ENCODE measurements at regions not wholly inside any gene's neighbourhood (a gene's known extent, or its start where the extent isn't known, plus 50 kb on each side); places are given as distances from the start of the nearest gene placed in this dataset.
"Not testable (repeated sequence)": the region's sequence is repeated elsewhere in the genome, so short reads cannot be mapped to it uniquely, and the experiment has no call there.

DNA sequence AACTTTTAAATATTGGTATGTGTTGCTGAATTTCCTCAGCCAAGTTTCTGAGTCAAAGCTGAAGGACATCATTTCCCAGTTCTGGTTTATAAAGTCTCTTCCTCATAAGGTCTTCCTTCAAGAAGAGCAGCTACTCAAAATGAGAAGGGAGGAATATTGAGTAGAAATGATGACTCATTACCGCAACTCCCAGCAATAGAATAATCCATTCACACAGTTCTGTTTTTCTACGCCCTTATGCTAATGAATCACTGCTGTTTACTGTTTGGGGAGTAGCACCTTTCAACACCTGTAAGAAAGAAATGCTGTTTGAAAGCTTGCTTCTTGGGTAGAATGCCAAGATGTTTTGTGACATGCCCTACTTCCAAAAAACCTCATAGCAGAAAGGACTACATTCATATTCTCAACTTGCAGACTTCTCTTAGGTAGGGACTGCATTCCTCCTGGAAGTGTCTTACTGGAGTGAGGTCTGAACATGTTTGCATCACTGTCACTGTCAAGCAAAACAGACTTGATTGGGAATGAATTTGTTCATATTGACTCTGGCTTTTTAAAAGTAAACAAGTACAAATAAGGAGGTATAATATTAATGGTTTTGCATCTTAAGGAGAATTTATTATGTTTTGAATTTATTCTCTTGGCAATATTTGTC lies 147.2 kb upstream of the BANK1 start:
- Histone ChIP-seq H3K36me3 (ENCODE audit: low read depth, missing control alignments) (no peaks in the 10 kb centered on the region), H3K4me1 (no peaks in the 10 kb centered on the region), H3K27ac (no peak overlapping the region), H3K4me3 (no peak overlapping the region), H3K27me3 (no peaks in the 10 kb centered on the region), H3K9me3 (no peaks in the 10 kb centered on the region)
- TF ChIP-seq, protein P1, sequence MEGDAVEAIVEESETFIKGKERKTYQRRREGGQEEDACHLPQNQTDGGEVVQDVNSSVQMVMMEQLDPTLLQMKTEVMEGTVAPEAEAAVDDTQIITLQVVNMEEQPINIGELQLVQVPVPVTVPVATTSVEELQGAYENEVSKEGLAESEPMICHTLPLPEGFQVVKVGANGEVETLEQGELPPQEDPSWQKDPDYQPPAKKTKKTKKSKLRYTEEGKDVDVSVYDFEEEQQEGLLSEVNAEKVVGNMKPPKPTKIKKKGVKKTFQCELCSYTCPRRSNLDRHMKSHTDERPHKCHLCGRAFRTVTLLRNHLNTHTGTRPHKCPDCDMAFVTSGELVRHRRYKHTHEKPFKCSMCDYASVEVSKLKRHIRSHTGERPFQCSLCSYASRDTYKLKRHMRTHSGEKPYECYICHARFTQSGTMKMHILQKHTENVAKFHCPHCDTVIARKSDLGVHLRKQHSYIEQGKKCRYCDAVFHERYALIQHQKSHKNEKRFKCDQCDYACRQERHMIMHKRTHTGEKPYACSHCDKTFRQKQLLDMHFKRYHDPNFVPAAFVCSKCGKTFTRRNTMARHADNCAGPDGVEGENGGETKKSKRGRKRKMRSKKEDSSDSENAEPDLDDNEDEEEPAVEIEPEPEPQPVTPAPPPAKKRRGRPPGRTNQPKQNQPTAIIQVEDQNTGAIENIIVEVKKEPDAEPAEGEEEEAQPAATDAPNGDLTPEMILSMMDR (IDR thresholded peaks at IDR 0.05): no peak
- WGBS, 2 donors: 55 to 89% methylated on average over 2 of the region's 2 CpGs
- DNase-seq: no peak
- intact Hi-C loops (cut with DNase I; ENCODE audit: low total_unique reads): no loop called here

DNA sequence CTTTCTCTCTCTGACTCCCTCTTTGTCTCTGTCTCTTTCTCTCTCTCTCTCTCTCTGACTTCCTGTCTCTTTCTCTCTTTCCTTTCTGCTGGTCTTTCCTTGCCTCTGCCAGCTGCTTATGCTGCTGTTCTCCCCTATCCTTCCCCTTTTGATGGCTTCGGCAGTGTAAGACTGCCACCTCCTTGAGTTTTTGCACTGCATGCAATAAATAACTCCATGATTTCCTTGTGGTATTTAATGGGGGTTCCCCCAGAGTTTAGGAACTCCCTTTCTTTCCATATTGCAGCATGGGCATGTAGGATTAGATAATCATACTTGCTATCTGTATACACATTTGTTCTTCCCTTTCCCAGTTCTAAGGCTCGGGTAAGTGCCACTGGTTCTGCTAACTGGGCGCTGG lies 157.8 kb upstream of the BANK1 start:
- H3K9me3 ChIP-seq; H3K4me3 ChIP-seq; H3K4me1 ChIP-seq; intact Hi-C loops (cut with DNase I; ENCODE audit: low total_unique reads); H3K27me3 ChIP-seq; H3K36me3 ChIP-seq (ENCODE audit: low read depth, missing control alignments); DNase-seq; H3K27ac ChIP-seq: not testable (repeated sequence)
- 83 to 89% methylated on average over 3 of the region's 3 CpGs for WGBS, 2 donors

GRCh38 chr4:101630319-101630986 lies 160.1 kb upstream of the BANK1 start:
- no peaks in the 10 kb centered on the region for H3K4me1 ChIP-seq
- 89 to 90% methylated on average over 4 of the region's 4 CpGs for WGBS, 2 donors
- H3K9me3 ChIP-seq: no peaks in the 10 kb centered on the region
- DNase-seq: no peak
- H3K27ac ChIP-seq: no peak overlapping the region
- no peaks in the 10 kb centered on the region for H3K36me3 ChIP-seq (ENCODE audit: low read depth, missing control alignments)
- no peak overlapping the region for H3K4me3 ChIP-seq
- no peaks in the 10 kb centered on the region for H3K27me3 ChIP-seq
- no peak for TF ChIP-seq POLR2A (IDR thresholded peaks at IDR 0.05)
- TF ChIP-seq, protein P1 (IDR thresholded peaks at IDR 0.05): no peak
- intact Hi-C loops (cut with DNase I; ENCODE audit: low total_unique reads): no loop called here

DNA sequence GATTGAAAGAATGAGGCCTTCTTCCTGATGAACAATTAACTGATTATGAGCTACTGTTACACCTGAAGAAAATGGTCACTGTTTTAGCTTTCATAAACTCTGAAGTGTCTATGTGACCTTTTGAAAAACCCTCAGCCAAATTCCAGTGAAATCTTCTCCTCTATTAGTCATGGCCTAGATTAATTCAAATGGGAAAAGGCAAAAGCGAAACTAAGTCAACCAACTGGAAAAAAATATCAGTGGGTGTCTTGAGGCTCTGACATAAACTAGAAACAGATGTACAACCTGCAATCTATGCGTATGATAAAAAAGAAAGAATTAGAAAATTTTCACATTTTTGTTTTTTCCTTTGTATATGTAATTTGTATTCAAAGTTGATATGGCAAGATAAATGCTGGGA lies 169.4 kb upstream of the BANK1 start:
- WGBS, 2 donors: 58 to 73% methylated on average over 2 of the region's 2 CpGs
- Histone ChIP-seq H3K4me3 (no peak overlapping the region), H3K4me1 (no peaks in the 10 kb centered on the region), H3K27ac (no peak overlapping the region), H3K27me3 (no peaks in the 10 kb centered on the region), H3K9me3 (no peaks in the 10 kb centered on the region), H3K36me3 (ENCODE audit: low read depth, missing control alignments) (no peaks in the 10 kb centered on the region)
- TF ChIP-seq, protein P1 (IDR thresholded peaks at IDR 0.05): no peak
- TF ChIP-seq POLR2A (IDR thresholded peaks at IDR 0.05): no peak
- DNase-seq: no peak
- intact Hi-C loops (cut with DNase I; ENCODE audit: low total_unique reads): no loop called here

DNA sequence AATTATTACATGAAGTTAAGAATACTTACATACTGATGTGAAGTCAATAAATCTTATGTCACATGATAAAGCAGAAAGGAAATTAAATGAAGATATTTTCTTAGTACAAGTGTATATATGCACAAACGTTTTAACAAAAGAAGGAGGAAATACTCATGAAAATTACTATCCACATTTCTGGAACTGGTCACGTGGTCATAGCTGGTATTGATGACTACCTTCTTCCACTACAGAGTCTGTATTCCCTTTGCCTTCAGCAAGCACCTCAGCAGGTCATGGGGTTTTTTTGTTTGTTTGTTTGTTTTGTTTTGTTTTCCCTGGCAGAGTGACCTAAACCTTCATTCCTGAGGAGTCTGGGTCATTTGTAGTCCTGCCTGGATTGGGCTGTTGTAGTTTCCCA lies 174.9 kb upstream of the BANK1 start:
- Histone ChIP-seq H3K4me1 (no peaks in the 10 kb centered on the region), H3K27me3 (no peaks in the 10 kb centered on the region), H3K9me3 (no peaks in the 10 kb centered on the region), H3K36me3 (ENCODE audit: low read depth, missing control alignments) (no peaks in the 10 kb centered on the region), H3K27ac (no peak overlapping the region), H3K4me3 (no peak overlapping the region)
- intact Hi-C loops (cut with DNase I; ENCODE audit: low total_unique reads): no loop called here
- no peak for TF ChIP-seq POLR2A (IDR thresholded peaks at IDR 0.05)
- TF ChIP-seq, protein P1 (IDR thresholded peaks at IDR 0.05): no peak
- no peak for DNase-seq
- WGBS, 2 donors: 67 to 84% methylated on average over 2 of the region's 2 CpGs

GRCh38 chr4:101606989-101607388 lies 183.5 kb upstream of the BANK1 start:
- H3K4me1 ChIP-seq; H3K9me3 ChIP-seq; DNase-seq; intact Hi-C loops (cut with DNase I; ENCODE audit: low total_unique reads); H3K36me3 ChIP-seq (ENCODE audit: low read depth, missing control alignments); H3K4me3 ChIP-seq; H3K27ac ChIP-seq; H3K27me3 ChIP-seq: not testable (repeated sequence)
- 92 to 95% methylated on average over 3 of the region's 3 CpGs for WGBS, 2 donors

All from testis (tissue), 2 donors.